ENCODE measurements at regions not wholly inside any gene's neighbourhood (a gene's known extent, or its start where the extent isn't known, plus 50 kb on each side); places are given as distances from the start of the nearest gene placed in this dataset.
"Not testable (repeated sequence)": the region's sequence is repeated elsewhere in the genome, so short reads cannot be mapped to it uniquely, and the experiment has no call there.

GRCh38 chr6:97765461-97765860 is 482.4 kb upstream of the MMS22L start:
- TF ChIP-seq CTCF (IDR thresholded peaks at IDR 0.05) = no peak
- Histone ChIP-seq H3K9me3 (no peaks in the 10 kb centered on the region), H3K27ac (no peak overlapping the region), H3K4me3 (no peak overlapping the region), H3K27me3 (replicated peaks; ENCODE audit: insufficient read depth) (no peaks in the 10 kb centered on the region), H3K36me3 (no peaks in the 10 kb centered on the region), H3K4me1 (ENCODE audit: control insufficient read depth in 1 of 2, low read depth in 2 of 2) (no peaks in the 10 kb centered on the region)
- no peak for DNase-seq (ENCODE audit: low spot score)
- ATAC-seq (ENCODE audit: insufficient number of reproducible peaks, low FRiP score, low read depth) = no peak

GRCh38 chr6:97771372-97771771 is 488.4 kb upstream of the MMS22L start:
- ATAC-seq (ENCODE audit: insufficient number of reproducible peaks, low FRiP score, low read depth) = no peak
- Histone ChIP-seq H3K4me1 (ENCODE audit: control insufficient read depth in 1 of 2, low read depth in 2 of 2) (no peaks in the 10 kb centered on the region), H3K9me3 (no peaks in the 10 kb centered on the region), H3K27ac (no peak overlapping the region), H3K27me3 (replicated peaks; ENCODE audit: insufficient read depth) (no peaks in the 10 kb centered on the region), H3K4me3 (no peak overlapping the region), H3K36me3 (no peaks in the 10 kb centered on the region)
- no peak for DNase-seq (ENCODE audit: low spot score)
- no peak for TF ChIP-seq CTCF (IDR thresholded peaks at IDR 0.05)

GRCh38 chr6:97775012-97775411 is 492.0 kb upstream of the MMS22L start:
- no peaks in the 10 kb centered on the region for H3K27me3 ChIP-seq (replicated peaks; ENCODE audit: insufficient read depth)
- no peak for ATAC-seq (ENCODE audit: insufficient number of reproducible peaks, low FRiP score, low read depth)
- no peaks in the 10 kb centered on the region for H3K9me3 ChIP-seq
- no peak overlapping the region for H3K4me3 ChIP-seq
- no peak overlapping the region for H3K27ac ChIP-seq
- TF ChIP-seq CTCF (IDR thresholded peaks at IDR 0.05) = no peak
- H3K36me3 ChIP-seq = no peaks in the 10 kb centered on the region
- no peaks in the 10 kb centered on the region for H3K4me1 ChIP-seq (ENCODE audit: control insufficient read depth in 1 of 2, low read depth in 2 of 2)
- DNase-seq (ENCODE audit: low spot score) = no peak

GRCh38 chr6:97778290-97779038 is 495.4 kb upstream of the MMS22L start:
- Histone ChIP-seq H3K27ac (no peak overlapping the region), H3K9me3 (no peaks in the 10 kb centered on the region), H3K4me1 (ENCODE audit: control insufficient read depth in 1 of 2, low read depth in 2 of 2) (no peaks in the 10 kb centered on the region), H3K4me3 (no peak overlapping the region), H3K36me3 (no peaks in the 10 kb centered on the region), H3K27me3 (replicated peaks; ENCODE audit: insufficient read depth) (no peaks in the 10 kb centered on the region)
- no peak for TF ChIP-seq CTCF (IDR thresholded peaks at IDR 0.05)
- no peak for DNase-seq (ENCODE audit: low spot score)
- ATAC-seq (ENCODE audit: insufficient number of reproducible peaks, low FRiP score, low read depth) = no peak

- not testable (repeated sequence) for DNase-seq (ENCODE audit: low spot score); H3K27me3 ChIP-seq (replicated peaks; ENCODE audit: insufficient read depth); H3K4me1 ChIP-seq (ENCODE audit: control insufficient read depth in 1 of 2, low read depth in 2 of 2)
Measured at GRCh38 chr6:97779039-97779766, 496.2 kb upstream of the MMS22L start.

More at GRCh38 chr6:97779039-97779766, 496.2 kb upstream of the MMS22L start:
- H3K9me3 ChIP-seq; ATAC-seq (ENCODE audit: insufficient number of reproducible peaks, low FRiP score, low read depth); H3K4me3 ChIP-seq; H3K36me3 ChIP-seq; H3K27ac ChIP-seq: not testable (repeated sequence)
